GM23338 (cell line): ENCODE measurements at regions not wholly inside any gene's neighbourhood (a gene's known extent, or its start where the extent isn't known, plus 50 kb on each side); places are given as distances from the start of the nearest gene placed in this dataset.

Source experiments
- ATAC-seq: fragments of 200-7000 bp; cut with Tn5 transposase; 3 replicates; pipeline ENCODE4 v1.9.1; 2020
- DNase-seq: peaks from one replicate; pipeline ENCODE4 v3.0.0-alpha.2; 2015; ENCODE audit warnings: low spot score
- H2AFZ ChIP-seq: fragments of 200-600 bp; sonication (generic); 2 replicates; pipeline ENCODE4 v1.8.0; 2016; ENCODE audit warnings: antibody characterized with exemption, mild to moderate bottlenecking, moderate library complexity
- H3F3A ChIP-seq: fragments of 200-600 bp; sonication (generic); replicated peaks from 2 replicates; pipeline ENCODE4 v1.8.0; 2017; ENCODE audit warnings: antibody characterized with exemption, mixed run types, low read depth
- H3K27ac ChIP-seq: fragments of 200-600 bp; sonication (generic); 2 replicates; pipeline ENCODE4 v1.6.1; 2016; ENCODE audit warnings: low read depth
- H3K27me3 ChIP-seq: fragments of 200-600 bp; sonication (generic); 2 replicates; pipeline ENCODE4 v1.8.0; 2016; ENCODE audit warnings: mild to moderate bottlenecking, mixed run types, moderate library complexity; ENCODE audit not compliant: insufficient read depth
- H3K36me3 ChIP-seq: fragments of 200-600 bp; sonication (generic); 2 replicates; pipeline ENCODE4 v1.8.0; 2016; ENCODE audit warnings: mild to moderate bottlenecking; ENCODE audit not compliant: insufficient read depth
- H3K4me1 ChIP-seq: fragments of 200-600 bp; sonication (generic); 2 replicates; pipeline ENCODE4 v1.8.0; 2016; ENCODE audit warnings: mild to moderate bottlenecking, moderate library complexity; ENCODE audit not compliant: insufficient read depth
- H3K4me2 ChIP-seq: fragments of 200-600 bp; sonication (generic); 2 replicates; pipeline ENCODE4 v1.7.1; 2017; ENCODE audit warnings: mixed run types
- H3K4me3 ChIP-seq: fragments of 200-600 bp; sonication (generic); 2 replicates; pipeline ENCODE4 v1.6.1; 2016; ENCODE audit warnings: mixed run types
- H3K79me2 ChIP-seq: fragments of 200-600 bp; sonication (generic); replicated peaks from 2 replicates; pipeline ENCODE4 v1.8.0; 2017; ENCODE audit warnings: mild to moderate bottlenecking; ENCODE audit not compliant: insufficient read depth
- H3K9me2 ChIP-seq: fragments of 200-600 bp; sonication (generic); 2 replicates; pipeline ENCODE4 v1.8.0; 2017; ENCODE audit not compliant: insufficient read depth
- H4K20me1 ChIP-seq: fragments of 200-600 bp; sonication (generic); replicated peaks from 2 replicates; pipeline ENCODE4 v1.8.0; 2017; ENCODE audit warnings: mild to moderate bottlenecking; ENCODE audit not compliant: insufficient read depth
- H3K27ac Mint-ChIP-seq: 2 replicates; pipeline ENCODE4 v1.8.0; 2020; ENCODE audit warnings: inconsistent platforms, mild to moderate bottlenecking, moderate library complexity, mixed read lengths
- H3K27me3 Mint-ChIP-seq: 3 replicates; pipeline ENCODE4 v1.8.0; 2022; ENCODE audit warnings: low read depth, mild to moderate bottlenecking, moderate library complexity, mixed read lengths, inconsistent platforms; ENCODE audit not compliant: insufficient read depth, poor library complexity
- H3K36me3 Mint-ChIP-seq: 3 replicates; pipeline ENCODE4 v1.8.0; 2021; ENCODE audit warnings: low read depth, mild to moderate bottlenecking, inconsistent platforms, moderate library complexity, mixed read lengths
- H3K4me1 Mint-ChIP-seq: 3 replicates; pipeline ENCODE4 v1.8.0; 2020; ENCODE audit warnings: mild to moderate bottlenecking, inconsistent platforms, mixed read lengths
- H3K4me3 Mint-ChIP-seq: 3 replicates; pipeline ENCODE4 v1.8.0; 2021; ENCODE audit warnings: moderate library complexity, mild to moderate bottlenecking, inconsistent platforms, mixed read lengths
- H3K9me3 Mint-ChIP-seq: 3 replicates; pipeline ENCODE4 v1.8.0; 2020; ENCODE audit warnings: moderate library complexity, mild to moderate bottlenecking, inconsistent platforms, mixed read lengths
- EZH2 ChIP-seq: fragments of 200-600 bp; sonication (generic); IDR thresholded peaks from one replicate; pipeline ENCODE4 v1.8.0; 2017; ENCODE audit warnings: antibody characterized with exemption, mild to moderate bottlenecking, low read depth; ENCODE audit not compliant: unreplicated experiment
- POLR2AphosphoS5 ChIP-seq: IDR thresholded peaks from 2 replicates; pipeline ENCODE4 v1.6.1; 2016; ENCODE audit warnings: antibody characterized with exemption, low read depth
- TF ChIP-seq, protein P1 (sequence below): fragments of 250-450 bp; sonication (Bioruptor Pico); IDR thresholded peaks from 2 replicates; pipeline ENCODE4 v1.5.0; 2020; ENCODE audit warnings: mild to moderate bottlenecking, moderate library complexity
- TF ChIP-seq, protein P2 (sequence below), 2 experiments: fragments of 200-600 bp in 1 of 2; sonication (generic) in 1 of 2; conservative IDR thresholded peaks; 2 replicates each; pipeline versions ENCODE4 v1.5.1 to v1.6.1; 2016 to 2017; ENCODE audit warnings: antibody characterized with exemption in 2 of 2, low read depth in 2 of 2, mild to moderate bottlenecking in 2 of 2, moderate library complexity in 1 of 2

DNA sequence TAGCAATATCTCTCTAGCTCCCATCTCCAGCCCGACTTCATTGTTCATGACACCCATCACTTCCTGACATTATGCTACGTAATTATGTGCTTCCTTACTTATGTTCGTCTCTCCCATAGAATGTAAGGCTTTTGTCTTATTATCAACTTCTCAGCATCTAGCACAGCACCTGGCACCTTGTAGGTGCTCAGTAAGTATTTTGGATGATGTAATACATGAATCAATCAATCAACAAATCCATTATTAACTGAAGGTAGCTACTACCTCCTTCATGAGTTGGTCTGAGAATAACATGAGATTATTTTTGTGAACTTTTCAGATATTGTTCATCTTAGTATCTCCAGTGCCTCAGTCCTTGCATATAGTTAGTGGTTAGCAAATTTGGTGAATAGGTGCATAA, 109.3 kb downstream of the EN1 start:
- no peak overlapping the region for H3K4me3 ChIP-seq
- Mint-ChIP-seq H3K27ac (no peak overlapping the region), H3K27me3 (peaks cover 2% of the 10 kb centered on the region), H3K9me3 (peaks cover 13% of the 10 kb centered on the region; the same call in 2 of the 3 replicates), H3K4me3 (no peak overlapping the region; the same call in 2 of the 3 replicates), H3K36me3 (peaks cover 2% of the 10 kb centered on the region; the same call in 2 of the 3 replicates), H3K4me1 (peaks cover 23% of the 10 kb centered on the region)
- no peaks in the 10 kb centered on the region for H3K27me3 ChIP-seq
- H2AFZ ChIP-seq: no peak overlapping the region; the same call in 1 of the 2 replicates
- H3F3A ChIP-seq: no peaks in the 10 kb centered on the region
- DNase-seq: no peak
- H4K20me1 ChIP-seq: no peaks in the 10 kb centered on the region
- H3K27ac ChIP-seq: no peak overlapping the region
- H3K79me2 ChIP-seq: no peaks in the 10 kb centered on the region
- H3K4me1 ChIP-seq: peaks cover 24% of the 10 kb centered on the region
- no peaks in the 10 kb centered on the region for H3K36me3 ChIP-seq
- peaks cover 3% of the 10 kb centered on the region for H3K9me2 ChIP-seq
- ATAC-seq: no peak
- peak overlapping the region; percentile 67; the same call in 1 of the 2 replicates for H3K4me2 ChIP-seq
- TF ChIP-seq, protein P1, sequence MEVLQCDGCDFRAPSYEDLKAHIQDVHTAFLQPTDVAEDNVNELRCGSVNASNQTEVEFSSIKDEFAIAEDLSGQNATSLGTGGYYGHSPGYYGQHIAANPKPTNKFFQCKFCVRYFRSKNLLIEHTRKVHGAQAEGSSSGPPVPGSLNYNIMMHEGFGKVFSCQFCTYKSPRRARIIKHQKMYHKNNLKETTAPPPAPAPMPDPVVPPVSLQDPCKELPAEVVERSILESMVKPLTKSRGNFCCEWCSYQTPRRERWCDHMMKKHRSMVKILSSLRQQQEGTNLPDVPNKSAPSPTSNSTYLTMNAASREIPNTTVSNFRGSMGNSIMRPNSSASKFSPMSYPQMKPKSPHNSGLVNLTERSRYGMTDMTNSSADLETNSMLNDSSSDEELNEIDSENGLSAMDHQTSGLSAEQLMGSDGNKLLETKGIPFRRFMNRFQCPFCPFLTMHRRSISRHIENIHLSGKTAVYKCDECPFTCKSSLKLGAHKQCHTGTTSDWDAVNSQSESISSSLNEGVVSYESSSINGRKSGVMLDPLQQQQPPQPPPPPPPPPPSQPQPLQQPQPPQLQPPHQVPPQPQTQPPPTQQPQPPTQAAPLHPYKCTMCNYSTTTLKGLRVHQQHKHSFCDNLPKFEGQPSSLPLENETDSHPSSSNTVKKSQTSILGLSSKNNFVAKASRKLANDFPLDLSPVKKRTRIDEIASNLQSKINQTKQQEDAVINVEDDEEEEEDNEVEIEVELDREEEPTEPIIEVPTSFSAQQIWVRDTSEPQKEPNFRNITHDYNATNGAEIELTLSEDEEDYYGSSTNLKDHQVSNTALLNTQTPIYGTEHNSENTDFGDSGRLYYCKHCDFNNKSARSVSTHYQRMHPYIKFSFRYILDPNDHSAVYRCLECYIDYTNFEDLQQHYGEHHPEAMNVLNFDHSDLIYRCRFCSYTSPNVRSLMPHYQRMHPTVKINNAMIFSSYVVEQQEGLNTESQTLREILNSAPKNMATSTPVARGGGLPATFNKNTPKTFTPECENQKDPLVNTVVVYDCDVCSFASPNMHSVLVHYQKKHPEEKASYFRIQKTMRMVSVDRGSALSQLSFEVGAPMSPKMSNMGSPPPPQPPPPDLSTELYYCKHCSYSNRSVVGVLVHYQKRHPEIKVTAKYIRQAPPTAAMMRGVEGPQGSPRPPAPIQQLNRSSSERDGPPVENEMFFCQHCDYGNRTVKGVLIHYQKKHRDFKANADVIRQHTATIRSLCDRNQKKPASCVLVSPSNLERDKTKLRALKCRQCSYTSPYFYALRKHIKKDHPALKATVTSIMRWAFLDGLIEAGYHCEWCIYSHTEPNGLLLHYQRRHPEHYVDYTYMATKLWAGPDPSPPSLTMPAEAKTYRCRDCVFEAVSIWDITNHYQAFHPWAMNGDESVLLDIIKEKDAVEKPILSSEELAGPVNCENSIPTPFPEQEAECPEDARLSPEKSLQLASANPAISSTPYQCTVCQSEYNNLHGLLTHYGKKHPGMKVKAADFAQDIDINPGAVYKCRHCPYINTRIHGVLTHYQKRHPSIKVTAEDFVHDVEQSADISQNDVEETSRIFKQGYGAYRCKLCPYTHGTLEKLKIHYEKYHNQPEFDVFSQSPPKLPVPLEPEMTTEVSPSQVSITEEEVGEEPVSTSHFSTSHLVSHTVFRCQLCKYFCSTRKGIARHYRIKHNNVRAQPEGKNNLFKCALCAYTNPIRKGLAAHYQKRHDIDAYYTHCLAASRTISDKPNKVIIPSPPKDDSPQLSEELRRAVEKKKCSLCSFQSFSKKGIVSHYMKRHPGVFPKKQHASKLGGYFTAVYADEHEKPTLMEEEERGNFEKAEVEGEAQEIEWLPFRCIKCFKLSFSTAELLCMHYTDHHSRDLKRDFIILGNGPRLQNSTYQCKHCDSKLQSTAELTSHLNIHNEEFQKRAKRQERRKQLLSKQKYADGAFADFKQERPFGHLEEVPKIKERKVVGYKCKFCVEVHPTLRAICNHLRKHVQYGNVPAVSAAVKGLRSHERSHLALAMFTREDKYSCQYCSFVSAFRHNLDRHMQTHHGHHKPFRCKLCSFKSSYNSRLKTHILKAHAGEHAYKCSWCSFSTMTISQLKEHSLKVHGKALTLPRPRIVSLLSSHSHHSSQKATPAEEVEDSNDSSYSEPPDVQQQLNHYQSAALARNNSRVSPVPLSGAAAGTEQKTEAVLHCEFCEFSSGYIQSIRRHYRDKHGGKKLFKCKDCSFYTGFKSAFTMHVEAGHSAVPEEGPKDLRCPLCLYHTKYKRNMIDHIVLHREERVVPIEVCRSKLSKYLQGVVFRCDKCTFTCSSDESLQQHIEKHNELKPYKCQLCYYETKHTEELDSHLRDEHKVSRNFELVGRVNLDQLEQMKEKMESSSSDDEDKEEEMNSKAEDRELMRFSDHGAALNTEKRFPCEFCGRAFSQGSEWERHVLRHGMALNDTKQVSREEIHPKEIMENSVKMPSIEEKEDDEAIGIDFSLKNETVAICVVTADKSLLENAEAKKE (CRISPR knock-in tag): no peak
- TF ChIP-seq, protein P2, sequence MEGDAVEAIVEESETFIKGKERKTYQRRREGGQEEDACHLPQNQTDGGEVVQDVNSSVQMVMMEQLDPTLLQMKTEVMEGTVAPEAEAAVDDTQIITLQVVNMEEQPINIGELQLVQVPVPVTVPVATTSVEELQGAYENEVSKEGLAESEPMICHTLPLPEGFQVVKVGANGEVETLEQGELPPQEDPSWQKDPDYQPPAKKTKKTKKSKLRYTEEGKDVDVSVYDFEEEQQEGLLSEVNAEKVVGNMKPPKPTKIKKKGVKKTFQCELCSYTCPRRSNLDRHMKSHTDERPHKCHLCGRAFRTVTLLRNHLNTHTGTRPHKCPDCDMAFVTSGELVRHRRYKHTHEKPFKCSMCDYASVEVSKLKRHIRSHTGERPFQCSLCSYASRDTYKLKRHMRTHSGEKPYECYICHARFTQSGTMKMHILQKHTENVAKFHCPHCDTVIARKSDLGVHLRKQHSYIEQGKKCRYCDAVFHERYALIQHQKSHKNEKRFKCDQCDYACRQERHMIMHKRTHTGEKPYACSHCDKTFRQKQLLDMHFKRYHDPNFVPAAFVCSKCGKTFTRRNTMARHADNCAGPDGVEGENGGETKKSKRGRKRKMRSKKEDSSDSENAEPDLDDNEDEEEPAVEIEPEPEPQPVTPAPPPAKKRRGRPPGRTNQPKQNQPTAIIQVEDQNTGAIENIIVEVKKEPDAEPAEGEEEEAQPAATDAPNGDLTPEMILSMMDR (conservative IDR thresholded peaks at IDR 0.05; ENCODE audit: low read depth in 2 of 2): no peak
- TF ChIP-seq EZH2 (no peak), POLR2AphosphoS5 (no peak)
